ENCODE measurements at regions not wholly inside any gene's neighbourhood (a gene's known extent, or its start where the extent isn't known, plus 50 kb on each side); places are given as distances from the start of the nearest gene placed in this dataset.
A peak's percentile ranks its signal among the peaks of the same experiment; 100 is the strongest.
"Not testable (repeated sequence)": the region's sequence is repeated elsewhere in the genome, so short reads cannot be mapped to it uniquely, and the experiment has no call there.

DNA sequence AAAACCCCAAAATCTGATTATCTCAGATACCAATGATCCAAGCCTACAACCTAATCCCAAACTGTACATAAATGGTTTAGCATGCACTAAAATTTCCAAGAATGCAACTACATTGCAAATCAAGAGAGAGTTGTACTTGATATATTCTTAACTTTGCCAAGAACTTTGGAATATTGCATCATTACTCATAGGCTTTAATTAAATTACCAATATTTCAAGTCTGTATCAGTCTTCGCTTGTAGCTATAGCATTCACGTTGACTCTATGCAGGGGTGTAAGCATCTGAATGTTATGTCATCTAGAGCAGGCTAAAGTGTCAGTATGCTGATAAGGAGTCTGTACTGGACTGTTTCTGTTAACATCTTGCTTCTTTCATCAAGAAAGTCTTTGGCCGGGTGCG, 56.3 kb downstream of the FOXI3 start:
- DNase-seq (ENCODE audit: low spot score) = no peak
- ATAC-seq = no peak

DNA sequence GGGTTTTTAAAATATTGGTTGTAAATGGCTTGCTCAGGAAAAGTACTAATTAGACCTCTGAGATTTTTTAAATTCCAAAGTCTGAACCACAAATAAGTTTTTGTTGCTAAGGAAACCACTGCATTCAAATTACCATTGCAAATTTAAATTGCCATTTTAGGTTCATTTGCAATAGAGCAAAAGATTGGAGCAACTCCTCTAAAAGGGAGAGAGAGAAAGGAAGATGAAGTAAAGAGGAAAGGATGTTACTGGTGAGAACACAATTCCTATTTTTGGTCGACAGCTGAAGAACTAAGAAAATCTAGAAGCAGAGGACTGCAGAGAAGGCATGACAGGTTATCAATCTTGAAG, 74.9 kb downstream of the FOXI3 start:
- ATAC-seq = no peak
- DNase-seq (ENCODE audit: low spot score) = no peak

DNA sequence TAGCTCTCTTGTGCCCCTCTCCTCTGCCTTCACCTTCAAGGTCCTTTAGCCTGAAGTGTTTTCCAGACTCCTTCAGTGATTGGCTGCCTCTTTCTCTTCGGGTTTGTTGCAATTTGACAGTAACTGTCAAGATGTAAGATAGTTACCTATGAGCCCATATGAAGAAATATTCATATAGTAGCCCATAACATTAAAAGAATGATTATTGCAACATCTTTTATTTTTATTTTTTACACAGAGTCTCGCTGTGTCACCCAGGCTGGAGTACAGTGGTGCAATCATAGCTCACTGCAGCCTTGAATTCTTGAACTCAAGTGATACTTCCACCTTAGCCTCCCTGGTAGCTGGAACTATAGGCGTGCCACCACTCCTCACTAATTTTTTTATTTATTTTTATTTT, 80.5 kb downstream of the FOXI3 start:
- no peak for DNase-seq (ENCODE audit: low spot score)

DNA sequence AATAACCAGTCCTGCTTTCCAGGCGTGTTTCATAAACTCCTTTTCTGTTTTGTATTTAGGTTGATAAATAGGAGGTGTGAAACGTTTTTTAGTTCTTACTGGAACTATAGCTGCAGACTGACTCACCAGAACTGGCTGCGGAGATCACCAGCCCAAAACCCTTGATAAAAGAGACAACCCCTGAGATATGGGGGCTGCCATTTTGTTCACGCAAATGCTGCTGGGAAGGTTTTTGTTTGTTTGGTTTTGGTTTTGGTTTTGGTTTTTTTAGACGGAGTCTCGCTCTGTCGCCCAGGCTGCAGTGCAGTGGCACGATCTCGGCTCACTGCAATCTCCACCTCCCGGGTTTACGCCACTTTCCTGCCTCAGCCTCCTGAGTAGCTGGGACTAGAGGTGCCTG, 87.1 kb downstream of the FOXI3 start:
- not testable (repeated sequence) for DNase-seq (ENCODE audit: low spot score); ATAC-seq

More for the DNA sequence above, 80.5 kb downstream of the FOXI3 start:
- ATAC-seq = no peak

DNA sequence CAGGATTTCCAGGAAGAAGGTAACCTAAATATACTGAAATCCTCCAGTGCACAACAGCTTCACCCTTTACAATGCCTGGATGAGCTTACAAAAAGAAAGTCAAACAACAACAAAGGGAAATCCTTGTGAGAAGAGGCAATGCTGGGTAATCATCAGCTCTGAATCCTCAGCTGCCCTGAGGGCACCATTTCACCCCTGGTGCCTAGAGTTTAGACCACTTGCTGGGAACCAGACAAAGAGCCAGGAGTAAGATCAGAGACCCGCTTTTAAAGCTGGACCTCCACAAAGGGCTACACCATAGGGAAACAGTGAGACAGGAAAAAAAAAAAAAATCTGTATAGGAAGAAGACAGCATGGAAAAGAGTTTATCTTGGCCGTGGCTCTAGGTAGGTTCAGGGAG, 97.0 kb downstream of the FOXI3 start:
- DNase-seq (ENCODE audit: low spot score) = no peak
- no peak for ATAC-seq

DNA sequence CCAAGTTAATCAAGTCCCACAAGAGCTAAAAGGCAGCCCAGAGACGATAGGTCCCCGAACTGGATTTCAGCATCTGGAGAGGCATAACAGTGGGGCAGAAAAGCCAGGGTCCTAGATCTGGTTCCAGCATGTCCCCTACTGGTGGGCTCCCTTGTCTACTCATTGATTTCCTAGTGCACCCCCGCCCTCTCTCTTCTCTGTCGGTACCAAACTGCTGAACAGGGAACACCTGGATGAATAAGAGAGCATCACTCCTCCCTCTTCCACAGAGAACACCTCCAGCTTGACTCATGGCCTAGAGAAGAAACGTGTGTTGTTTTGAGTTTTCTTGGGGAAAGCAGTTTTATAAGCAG, 101.3 kb downstream of the FOXI3 start:
- ATAC-seq (no peak), DNase-seq (ENCODE audit: low spot score) (no peak)

DNA sequence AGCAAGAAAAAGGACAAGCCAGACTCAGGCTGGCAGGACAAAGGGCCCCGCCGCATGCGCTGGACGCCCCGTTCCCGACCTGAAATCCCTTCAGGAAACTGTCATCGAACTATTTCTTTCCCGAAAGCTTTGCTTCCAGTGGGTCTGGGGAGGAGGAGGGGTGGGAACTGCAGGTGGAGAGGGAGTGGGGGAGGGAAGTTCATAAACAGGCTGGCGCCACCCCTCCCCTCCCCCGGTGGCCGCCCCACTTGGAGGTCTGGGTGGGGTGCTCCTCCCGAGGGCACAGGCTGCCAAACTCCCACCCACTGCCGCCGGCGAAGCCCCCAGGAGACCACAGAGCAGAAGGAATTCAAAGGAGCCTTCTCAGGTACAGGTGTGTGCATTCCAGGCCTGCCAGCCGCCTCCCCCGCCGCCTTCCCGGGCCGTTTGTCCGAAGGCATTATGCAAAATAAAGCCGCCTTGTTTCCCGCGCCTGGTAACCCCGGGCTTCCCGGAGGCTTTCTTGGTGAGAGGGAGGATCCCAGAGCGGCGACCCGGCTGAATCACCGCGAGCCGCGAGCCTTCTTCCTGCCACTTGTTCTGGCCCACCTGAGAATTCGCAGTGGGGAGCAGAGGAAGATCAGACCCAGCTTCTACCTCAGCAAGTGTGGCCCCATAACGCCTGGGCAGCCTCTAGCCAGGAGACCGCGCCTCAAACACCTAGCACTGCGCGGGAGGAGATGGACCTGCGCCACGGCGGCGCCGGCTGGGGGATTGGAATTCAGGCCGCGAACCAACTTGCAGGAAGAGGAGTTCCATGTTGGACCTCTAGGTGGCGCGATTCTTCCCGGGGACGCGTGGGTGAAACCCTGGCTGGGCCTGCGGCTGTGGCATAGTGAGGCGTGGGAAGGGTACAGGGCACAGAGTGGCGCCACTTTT, 101.9 kb downstream of the FOXI3 start:
- ATAC-seq = peak; percentile 96

DNA sequence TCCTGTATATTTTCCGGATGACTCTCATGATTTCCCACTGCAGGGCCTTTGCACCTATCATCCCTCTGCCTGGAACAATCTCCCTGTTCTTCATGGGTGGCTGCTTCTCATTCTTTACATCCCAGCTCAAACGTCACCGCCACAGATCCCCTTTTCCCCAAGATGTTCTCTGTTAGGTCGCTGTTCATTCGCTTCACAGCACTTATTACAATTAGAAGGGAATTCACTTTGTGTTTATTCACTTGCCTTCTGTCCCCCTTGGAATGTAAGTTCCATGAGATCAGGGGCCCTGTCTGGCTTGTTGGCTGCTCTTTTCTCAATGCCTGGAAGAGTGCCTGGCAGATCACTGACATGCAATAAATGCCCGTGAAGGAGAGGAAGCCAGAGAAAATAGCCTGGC, 106.7 kb downstream of the FOXI3 start:
- DNase-seq (ENCODE audit: low spot score) (no peak), ATAC-seq (no peak)

More for the DNA sequence above, 101.9 kb downstream of the FOXI3 start:
- peak; percentile 68 for DNase-seq (ENCODE audit: low spot score)

DNA sequence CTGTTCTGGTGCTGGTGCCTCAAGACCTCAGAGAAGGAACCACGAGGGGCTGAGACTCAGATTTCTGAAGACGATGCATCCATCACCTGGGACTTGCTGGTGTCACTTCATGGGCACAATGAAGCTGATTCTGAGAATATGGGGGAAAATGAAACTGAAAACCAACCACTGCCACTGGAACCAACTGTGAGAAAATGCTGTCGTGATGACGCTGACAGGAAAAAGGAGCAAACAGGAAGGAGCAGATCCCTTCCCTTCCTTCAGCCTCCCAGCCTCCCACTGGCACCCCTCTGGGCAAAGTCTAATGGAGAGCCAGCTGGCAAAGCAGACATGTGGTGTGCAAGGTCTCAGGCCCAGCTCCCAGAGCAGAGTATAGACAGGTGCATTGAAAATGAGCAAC, 109.7 kb downstream of the FOXI3 start:
- DNase-seq (ENCODE audit: low spot score) (no peak), ATAC-seq (no peak)

DNA sequence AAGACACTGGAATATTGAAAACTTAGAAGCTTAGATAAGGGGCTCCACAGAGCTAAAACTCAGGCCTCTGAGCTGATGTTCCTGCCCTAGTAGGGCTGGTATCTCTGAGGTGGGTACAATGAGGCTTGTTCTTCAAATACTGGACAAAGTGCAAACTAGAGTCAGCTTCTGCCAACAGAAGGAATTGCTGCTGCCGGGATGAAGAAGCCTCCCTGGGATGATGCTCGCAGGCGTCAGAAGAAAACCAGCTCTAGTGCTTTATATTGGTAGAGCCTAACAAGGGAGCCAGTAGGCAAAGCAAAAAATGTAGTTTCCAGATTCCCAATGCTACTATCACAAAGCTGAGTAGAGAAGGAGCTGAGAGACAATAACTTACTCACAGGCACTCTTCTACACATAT, 118.1 kb downstream of the FOXI3 start:
- no peak for ATAC-seq
- DNase-seq (ENCODE audit: low spot score) = no peak

DNA sequence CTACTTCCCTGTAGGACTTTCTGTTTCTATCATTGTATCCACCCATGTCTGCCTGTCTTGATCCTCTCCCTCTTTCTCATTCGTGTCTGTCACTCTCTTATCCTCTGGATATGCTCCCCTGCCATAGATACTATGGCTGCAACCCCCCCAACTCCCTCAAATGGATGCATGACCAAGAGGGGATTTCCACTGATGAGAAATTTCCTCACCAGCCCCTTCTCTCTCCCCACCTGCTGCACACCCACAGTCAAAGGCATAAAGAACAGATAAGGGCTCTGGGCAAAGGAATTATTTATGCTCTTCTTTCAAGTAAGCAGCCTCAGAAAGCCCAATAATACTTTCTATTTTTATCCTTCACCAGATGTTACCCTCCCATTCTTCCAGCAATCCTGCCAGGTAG, 121.3 kb downstream of the FOXI3 start:
- DNase-seq (ENCODE audit: low spot score) (no peak), ATAC-seq (no peak)

DNA sequence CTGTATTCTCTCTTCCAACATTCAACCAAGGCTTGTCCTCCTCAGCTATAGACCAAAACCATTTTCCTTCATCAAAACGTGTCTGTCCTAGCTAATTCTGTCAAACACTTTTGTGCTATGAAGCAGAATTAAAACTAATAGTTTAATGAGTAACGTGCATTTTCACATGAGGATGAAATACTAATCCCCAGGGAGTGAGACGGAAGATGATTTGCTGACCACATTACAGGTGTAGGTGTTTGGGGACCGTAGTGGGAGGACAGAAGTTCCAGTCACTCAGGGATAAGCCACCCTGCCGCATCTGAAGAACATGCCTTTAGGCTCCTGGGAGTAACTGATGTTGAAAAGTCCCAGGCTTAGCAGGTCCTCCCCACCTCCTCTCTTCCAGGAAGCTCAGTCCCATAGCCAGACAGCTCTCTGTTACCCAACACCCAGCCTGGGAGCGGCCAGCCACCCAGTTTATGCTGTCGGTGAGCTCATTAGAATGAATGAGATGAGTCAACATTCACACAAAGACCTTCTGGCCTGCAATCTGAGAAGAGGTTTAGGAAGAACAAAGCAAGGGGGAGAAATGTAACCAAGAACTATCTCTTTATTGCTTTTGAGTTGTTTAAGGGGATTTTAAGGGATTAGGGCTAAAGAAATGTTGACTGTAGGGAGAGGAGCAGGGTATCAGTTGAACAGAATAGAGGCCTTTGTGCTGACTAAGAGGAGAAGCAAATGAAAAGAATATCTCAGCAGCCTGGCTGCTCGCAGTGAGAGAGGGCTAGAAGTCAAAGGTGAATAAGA, 122.5 kb downstream of the FOXI3 start:
- ATAC-seq (no peak), DNase-seq (ENCODE audit: low spot score) (no peak)

DNA sequence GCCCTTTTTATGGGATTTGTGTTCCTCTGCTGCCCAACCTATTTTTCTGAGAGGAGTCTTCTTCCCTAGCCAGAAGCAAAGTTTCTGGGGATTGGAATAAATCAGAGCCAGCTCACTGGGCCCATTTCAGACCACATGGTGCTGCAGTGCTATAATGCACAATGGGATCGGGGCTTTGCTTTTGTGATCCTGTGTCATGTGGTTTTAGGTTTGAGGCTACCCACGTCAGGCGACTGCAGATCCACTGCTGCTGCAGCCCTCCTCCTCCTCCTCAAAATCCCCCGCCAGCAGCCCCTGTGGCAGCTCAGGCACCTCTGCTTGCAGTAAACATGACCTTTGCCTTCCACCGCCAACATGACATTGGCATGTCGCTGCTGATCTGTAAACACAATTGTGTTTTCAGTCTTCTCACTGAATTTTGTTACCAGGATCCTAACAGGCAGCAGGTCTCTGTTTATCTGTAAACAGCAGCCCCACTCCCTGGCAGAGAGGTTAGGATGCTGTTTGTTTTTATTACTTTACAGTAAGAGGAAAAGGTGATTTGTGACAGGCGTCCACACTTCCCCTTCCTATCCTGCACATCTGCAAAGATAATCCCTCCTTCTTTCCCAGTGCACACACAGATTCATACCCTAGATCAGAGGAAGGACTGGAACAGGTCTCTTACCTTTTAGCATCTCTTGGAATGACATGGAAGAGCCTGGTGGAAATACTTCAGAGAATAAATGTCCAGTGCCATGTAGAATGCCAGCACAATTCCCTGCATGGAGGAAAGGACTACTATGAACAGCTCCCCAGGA, 130.8 kb downstream of the FOXI3 start:
- ATAC-seq (peak; percentile 92), DNase-seq (ENCODE audit: low spot score) (peak; percentile 56)

DNA sequence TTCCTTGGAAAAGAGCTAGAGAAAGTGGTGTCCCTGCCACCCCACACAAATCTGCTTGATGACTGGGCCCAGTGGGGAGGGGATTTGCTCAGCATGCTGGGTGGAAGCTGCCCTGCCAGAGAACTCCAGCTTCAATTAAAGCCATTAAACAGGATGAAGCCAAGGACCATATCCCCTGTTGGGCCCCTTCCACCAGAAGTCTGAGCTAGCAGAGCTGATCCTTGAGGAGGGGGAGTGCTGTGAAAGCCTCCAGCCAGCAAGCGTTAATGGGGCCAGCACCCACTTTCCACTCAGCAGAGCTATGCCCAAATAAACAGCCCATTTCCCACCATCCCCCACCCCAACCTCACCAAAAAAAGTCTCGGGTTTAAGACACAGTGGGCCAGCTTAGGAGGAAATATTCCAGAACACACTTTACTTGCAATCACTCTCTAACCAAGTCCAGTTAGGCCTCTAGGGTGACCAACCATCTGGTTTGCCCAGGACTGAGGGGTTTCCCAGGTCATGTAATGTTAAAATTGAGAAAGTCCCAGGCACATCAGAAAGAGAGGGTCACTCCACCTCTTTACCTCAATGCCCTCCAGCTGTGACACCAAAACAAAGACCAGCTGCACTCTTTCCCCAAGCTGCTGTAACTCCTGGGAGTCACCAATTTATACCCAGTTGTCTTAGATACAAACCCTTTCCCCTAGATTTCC, 132.3 kb downstream of the FOXI3 start:
- ATAC-seq = no peak
- DNase-seq (ENCODE audit: low spot score) = no peak

DNA sequence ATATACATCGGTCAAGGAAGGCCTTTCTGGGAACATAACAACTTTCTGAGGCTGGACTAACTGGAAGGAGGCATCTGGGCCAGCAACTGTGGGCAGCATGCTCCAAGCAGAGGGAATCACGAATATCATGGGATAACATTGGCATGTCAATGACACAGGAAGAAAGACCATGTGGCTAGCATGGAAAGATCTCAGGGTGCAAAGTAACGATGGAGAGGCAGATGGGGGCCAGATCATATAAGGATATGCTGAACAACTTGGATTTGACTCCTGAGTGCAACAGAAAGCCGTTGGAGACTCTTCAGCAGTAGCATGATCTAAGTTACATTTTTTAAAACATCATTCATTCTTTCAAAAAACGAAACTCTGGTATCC, 133.6 kb downstream of the FOXI3 start:
- ATAC-seq (no peak), DNase-seq (ENCODE audit: low spot score) (no peak)

DNA sequence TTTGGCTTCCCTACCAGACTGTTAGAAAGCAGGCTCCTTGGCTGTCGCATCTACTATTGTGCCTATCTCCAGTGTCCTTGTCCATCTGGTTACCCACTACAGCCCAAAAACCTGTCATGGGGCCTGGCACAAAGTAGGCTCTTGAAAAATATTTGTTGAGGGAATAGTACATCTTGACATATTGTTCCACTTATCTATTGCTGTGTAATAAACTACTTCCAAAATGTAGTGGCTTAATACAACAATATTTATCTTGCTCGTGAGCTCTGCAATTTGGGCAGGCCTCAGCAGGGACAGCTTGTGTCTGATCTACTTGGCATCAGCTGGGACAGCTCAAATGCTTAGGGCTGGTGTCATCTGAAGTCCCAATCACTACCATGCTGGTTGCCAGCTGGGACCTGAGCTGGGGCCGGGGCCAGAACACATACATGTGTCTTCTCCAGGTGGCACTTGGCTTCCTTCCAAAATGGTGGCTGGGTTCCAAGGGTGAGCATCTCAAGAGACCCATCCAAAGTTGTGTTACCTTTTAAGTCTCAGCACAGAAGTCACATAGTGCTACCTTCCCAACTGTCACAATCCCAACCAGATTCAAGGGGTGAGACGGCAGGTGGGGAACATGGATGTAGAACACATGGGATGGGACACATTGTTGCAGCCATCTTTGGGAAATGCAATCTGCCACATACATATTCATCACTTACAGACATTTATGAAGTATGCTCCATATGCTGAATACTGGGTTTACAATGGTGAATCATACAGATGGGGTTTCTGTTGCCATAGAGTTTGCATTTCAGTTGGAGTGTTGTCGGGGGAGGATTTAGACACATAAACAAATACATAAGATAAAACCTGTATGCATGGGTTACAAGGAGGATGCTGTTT, 134.2 kb downstream of the FOXI3 start:
- ATAC-seq = no peak
- no peak for DNase-seq (ENCODE audit: low spot score)

DNA sequence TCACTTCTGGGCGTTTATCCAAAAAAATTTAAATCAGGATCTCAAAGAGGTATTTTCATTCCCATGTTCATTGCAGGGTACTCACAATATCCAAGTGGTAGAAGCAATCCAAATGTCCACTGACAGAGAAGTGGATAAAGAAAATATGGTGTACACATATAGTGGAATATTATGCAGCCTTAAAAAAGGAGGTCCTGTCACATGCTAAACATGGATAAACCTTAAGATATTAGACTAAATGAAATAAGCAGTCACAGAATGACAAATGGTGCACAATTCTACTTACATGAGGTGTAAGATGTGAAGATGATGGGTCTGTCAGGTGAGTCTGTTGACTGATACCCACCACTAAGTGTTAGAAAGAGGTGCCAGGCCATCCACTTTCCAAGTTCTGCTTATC, 140.6 kb downstream of the THNSL2 start:
- DNase-seq (ENCODE audit: low spot score) (no peak), ATAC-seq (no peak)

DNA sequence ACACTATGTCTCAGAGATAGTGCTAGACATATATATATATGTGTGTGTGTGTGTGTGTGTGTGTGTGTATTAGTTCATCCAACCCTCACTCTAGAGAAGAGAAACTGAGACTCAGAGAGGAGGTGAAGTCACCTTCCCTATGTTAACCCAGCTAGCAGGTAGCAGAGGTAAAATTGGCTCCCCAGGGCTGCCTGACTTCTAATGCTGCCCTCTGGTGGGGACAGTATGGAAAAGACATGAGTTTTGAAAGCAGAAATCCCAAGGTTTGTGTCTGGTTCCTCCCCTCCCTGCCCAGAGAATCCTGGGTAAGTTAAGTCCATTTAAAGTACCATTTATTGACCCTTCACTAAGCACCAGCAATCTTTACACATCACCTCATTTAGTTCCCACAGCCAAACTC, 137.7 kb downstream of the THNSL2 start:
- peak; percentile 67 for ATAC-seq

DNA sequence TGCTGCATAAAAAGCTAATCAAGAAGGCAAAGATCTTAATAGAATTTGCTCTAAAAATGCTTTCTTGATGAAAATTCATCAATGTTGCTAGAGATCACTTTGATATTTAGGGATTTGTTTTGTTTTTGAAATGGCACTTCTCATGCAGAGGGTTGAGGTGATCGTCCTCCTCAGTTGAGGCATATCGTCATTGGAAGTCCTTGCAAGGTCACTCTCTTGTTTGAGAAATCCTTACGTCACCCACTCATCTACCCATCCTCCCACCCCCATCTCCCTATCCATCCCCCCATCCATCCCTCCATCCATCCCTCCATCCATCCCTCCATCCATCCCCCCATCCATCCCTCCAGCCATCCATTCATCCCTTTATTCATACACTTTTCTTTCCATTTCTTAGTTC, 133.7 kb downstream of the THNSL2 start:
- no peak for DNase-seq (ENCODE audit: low spot score)
- no peak for ATAC-seq

More for the DNA sequence above, 137.7 kb downstream of the THNSL2 start:
- DNase-seq (ENCODE audit: low spot score) = no peak

DNA sequence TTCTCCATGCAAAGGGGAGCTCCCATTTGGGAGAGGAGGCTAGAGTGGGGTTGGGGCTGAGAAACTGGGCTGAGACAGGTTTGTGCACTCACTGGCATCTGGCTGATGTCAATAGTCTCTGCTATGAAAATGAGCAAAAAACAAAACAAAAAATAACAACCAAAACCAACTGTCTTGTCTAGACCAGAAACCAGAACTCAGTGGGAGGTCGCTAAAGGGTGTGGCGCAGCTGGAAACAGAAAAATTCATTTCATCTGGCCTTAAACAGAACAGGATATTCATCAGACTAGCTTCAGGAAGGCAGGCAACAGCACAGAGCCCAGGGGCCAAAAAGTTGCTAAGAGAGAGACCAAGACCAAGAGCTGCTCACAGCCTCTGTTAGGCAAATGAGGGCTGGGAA, 126.1 kb downstream of the THNSL2 start:
- DNase-seq (ENCODE audit: low spot score) (no peak), ATAC-seq (no peak)
